Peyer's patch (tissue), 4 donors: ENCODE measurements at regions not wholly inside any gene's neighbourhood (a gene's known extent, or its start where the extent isn't known, plus 50 kb on each side); places are given as distances from the start of the nearest gene placed in this dataset.
"Not testable (repeated sequence)": the region's sequence is repeated elsewhere in the genome, so short reads cannot be mapped to it uniquely, and the experiment has no call there.

Experiments used
- DNase-seq, 3 donors: peaks; one replicate each; pipeline ENCODE4 v3.0.0-alpha.2; 2017 to 2019
- H3K27ac ChIP-seq, 4 donors: fragments of 200-600 bp; sonication (generic); one replicate each; pipeline ENCODE4 v1.5.1; 2016 to 2019
- H3K27me3 ChIP-seq, 2 donors: fragments of 200-600 bp; sonication (generic); one replicate each; pipeline ENCODE4 v1.5.1; 2019
- H3K36me3 ChIP-seq, 3 donors: fragments of 200-600 bp; sonication (generic); one replicate each; pipeline ENCODE4 v1.5.1; 2016 to 2019
- H3K4me1 ChIP-seq, 4 donors: fragments of 200-600 bp; sonication (generic); one replicate each; pipeline ENCODE4 v1.5.1; 2016 to 2019
- H3K4me3 ChIP-seq, 4 donors: fragments of 200-600 bp; sonication (generic); 1 replicate in 3 of 4; 2 replicates in 1 of 4; pipeline ENCODE4 v1.5.1; 2016 to 2019; ENCODE audit warnings: mild to moderate bottlenecking in 1 of 4
- H3K9me3 ChIP-seq, 4 donors: fragments of 200-600 bp; sonication (generic); one replicate each; pipeline ENCODE4 v1.5.1; 2016 to 2019; ENCODE audit warnings: mild to moderate bottlenecking in 1 of 4
- CTCF ChIP-seq, 6 experiments: fragments of 450-650 bp in 4 of 6; fragments of 200-600 bp in 2 of 6; sonication (generic) in 1 of 6; IDR thresholded peaks; one replicate each; pipeline ENCODE4 v1.5.1; 2017 to 2019; ENCODE audit warnings: antibody characterized with exemption in 6 of 6, mild to moderate bottlenecking in 3 of 6, moderate library complexity in 1 of 6
- POLR2A ChIP-seq, 2 donors: fragments of 450-650 bp; IDR thresholded peaks; one replicate each; pipeline ENCODE4 v1.5.1; 2017; ENCODE audit warnings: antibody characterized with exemption in 2 of 2, mild to moderate bottlenecking in 2 of 2, moderate library complexity in 2 of 2

DNA sequence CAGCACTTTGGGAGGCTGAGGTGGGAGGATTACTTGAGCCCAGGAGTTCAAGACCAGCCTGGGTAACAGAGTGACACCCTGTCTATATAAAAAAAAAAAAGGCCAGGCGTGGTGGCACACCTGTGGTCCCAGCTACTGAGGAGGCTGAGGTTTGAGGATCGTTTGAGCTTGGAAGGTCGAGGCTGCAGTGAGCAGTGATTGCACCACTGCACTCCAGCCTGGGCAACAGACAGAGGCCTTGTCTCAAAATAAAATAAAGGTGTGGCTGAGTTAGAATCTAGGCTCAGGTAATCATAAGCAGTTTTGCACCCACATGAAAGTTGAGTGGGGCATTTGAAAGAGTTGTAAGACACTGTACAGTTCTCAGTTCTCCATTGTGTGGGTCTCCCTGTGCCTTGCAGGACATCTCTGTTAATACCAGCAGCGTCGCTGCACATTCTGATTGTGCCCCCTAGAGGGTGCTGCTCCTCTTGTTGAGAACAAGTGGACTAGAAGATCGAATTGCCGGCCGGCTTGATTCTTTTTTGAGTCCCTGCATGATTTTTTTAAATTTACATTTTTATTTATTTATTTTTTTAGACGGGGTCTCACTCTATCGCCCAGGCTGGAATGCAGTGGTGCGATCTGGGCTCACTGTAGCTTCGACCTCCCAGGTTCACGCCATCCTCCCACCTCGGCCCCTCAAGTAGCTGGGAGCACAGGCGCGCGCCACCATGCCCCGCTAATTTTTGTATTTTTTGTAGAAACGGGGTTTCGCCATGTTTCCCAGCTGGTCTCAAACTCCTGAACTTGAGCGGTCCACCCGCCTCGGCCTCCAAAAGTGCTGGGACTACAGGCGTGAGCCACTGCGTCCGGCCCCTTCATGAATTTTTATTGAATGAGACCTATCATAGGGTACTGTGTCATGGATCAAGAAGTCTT lies 73.6 kb upstream of the RBMX start:
- H3K27me3 ChIP-seq: no peaks in the 10 kb centered on the region
- TF ChIP-seq CTCF (IDR thresholded peaks at IDR 0.05): peak in 4 of 6 experiments; percentile 33 to 53 (median 44)
- TF ChIP-seq POLR2A (IDR thresholded peaks at IDR 0.05): no peak
- H3K4me1 ChIP-seq: no peaks in the 10 kb centered on the region
- no peak overlapping the region for H3K27ac ChIP-seq
- H3K4me3 ChIP-seq: no peak overlapping the region
- DNase-seq: peak; percentile 44 to 79 (median 55)
- no peaks in the 10 kb centered on the region for H3K36me3 ChIP-seq
- H3K9me3 ChIP-seq: no peaks in the 10 kb centered on the region

DNA sequence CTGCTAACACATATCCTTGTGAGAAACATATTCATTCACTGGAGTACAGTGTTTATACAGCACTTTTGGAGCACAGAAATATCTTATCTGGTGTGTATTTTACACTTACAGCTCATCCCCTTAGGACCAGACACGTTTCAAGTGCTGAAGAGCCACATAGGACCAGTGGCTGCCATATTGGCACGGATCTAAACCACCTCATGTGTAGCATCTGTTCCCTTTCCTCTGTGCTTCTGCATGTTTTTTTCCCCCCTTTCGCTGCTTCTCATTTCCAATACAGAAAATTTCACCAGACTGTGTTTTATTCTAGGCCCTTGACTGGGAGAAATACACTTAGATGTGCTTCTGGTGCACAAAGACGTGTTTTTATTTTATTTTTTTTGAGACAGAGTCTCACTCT lies 69.7 kb upstream of the RBMX start:
- Histone ChIP-seq H3K36me3 (no peaks in the 10 kb centered on the region), H3K27me3 (no peaks in the 10 kb centered on the region), H3K4me1 (no peaks in the 10 kb centered on the region), H3K4me3 (no peak overlapping the region), H3K27ac (no peak overlapping the region), H3K9me3 (no peaks in the 10 kb centered on the region)
- DNase-seq: no peak
- TF ChIP-seq CTCF (IDR thresholded peaks at IDR 0.05): no peak
- no peak for TF ChIP-seq POLR2A (IDR thresholded peaks at IDR 0.05)

- H3K27ac ChIP-seq: no peak overlapping the region
- DNase-seq: no peak
- H3K36me3 ChIP-seq: no peaks in the 10 kb centered on the region
- no peaks in the 10 kb centered on the region for H3K27me3 ChIP-seq
- no peaks in the 10 kb centered on the region for H3K4me1 ChIP-seq
- no peak overlapping the region for H3K4me3 ChIP-seq
- no peaks in the 10 kb centered on the region for H3K9me3 ChIP-seq
- TF ChIP-seq CTCF (IDR thresholded peaks at IDR 0.05) (no peak), POLR2A (IDR thresholded peaks at IDR 0.05) (no peak)
Measured at GRCh38 chrX:136941396-136942337, 61.1 kb upstream of the RBMX start.

GRCh38 chrX:136936183-136936549 lies 55.6 kb upstream of the RBMX start:
- TF ChIP-seq POLR2A (IDR thresholded peaks at IDR 0.05) (no peak), CTCF (IDR thresholded peaks at IDR 0.05) (no peak)
- H3K36me3 ChIP-seq: no peaks in the 10 kb centered on the region
- H3K9me3 ChIP-seq: no peaks in the 10 kb centered on the region
- H3K27ac ChIP-seq: no peak overlapping the region
- no peak overlapping the region for H3K4me3 ChIP-seq
- H3K4me1 ChIP-seq: no peaks in the 10 kb centered on the region
- no peak for DNase-seq
- H3K27me3 ChIP-seq: no peaks in the 10 kb centered on the region

DNA sequence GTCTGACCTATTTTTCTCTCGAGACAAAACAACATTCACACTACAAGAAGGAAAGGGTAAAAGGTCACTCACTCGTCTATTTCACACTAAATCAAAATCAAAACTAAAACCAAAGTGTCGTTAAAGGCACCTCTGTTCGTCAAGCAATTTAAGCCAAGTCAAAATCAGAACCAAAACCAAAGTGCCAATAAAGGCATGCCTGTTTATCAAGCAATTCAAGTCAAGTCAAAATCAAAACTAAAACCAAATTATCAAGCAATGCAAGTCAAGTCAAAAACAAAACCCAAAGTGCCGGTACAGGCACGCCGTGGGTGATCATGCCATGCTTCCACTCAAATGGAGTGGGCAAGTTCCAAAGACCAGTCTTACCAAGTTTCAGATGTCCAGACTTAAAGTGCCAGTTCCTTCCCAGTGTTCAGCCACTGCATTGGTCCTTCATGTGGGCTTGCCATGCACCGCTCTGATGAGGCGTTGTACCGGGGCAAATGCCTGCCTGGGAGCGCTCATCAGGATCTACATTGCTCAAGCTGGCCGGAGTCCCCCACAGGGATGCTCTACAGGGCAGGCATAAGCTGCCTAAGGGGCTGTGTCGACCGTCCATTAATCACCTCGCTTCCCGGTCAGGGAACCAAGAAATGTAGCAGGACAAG lies 55.1 kb upstream of the RBMX start:
- H3K36me3 ChIP-seq, H3K4me1 ChIP-seq, H3K27me3 ChIP-seq, DNase-seq, H3K9me3 ChIP-seq: not testable (repeated sequence)
- H3K4me3 ChIP-seq: peak overlapping the region in 2 of 4 donors; percentile 10 to 38
- H3K27ac ChIP-seq: peak overlapping the region in 1 of 4 donors; percentile 32

DNA sequence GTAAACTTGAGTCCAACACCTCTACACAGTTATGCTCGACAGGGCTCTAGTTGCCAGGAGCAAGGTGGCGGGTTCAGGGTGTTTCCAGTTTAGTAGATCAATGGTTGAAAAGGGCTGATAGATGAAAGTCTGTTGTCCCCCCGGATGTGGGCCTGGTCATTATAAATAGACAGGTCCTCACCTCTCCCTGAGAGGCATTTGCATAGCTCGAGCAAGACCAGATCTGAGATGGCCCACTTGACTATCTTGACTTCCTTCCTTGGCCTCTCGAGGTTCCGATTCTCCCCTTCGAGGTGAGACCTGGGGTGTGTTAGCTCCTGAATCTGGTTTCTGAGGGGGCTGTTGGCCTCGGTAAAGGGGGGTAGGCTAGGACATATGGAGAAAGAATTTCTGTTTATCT lies 54.1 kb upstream of the RBMX start:
- not testable (repeated sequence) for H3K9me3 ChIP-seq, DNase-seq, H3K4me1 ChIP-seq, H3K27ac ChIP-seq, H3K4me3 ChIP-seq, H3K36me3 ChIP-seq, H3K27me3 ChIP-seq
